Left lung (tissue), 4 donors: ENCODE measurements at regions not wholly inside any gene's neighbourhood (a gene's known extent, or its start where the extent isn't known, plus 50 kb on each side); places are given as distances from the start of the nearest gene placed in this dataset.
A peak's percentile ranks its signal among the peaks of the same experiment; 100 is the strongest.

Experiments
- ATAC-seq: fragments of 200-7000 bp; cut with Tn5 transposase; one replicate; pipeline ENCODE4 v1.9.1; 2020; ENCODE audit warnings: moderate library complexity
- DNase-seq, 4 donors: peaks; one replicate each; pipeline ENCODE4 v3.0.0-alpha.2; 2013 to 2020
- H3K27ac ChIP-seq, 2 donors: fragments of 200-600 bp; sonication (generic) in 1 of 2; one replicate each; pipeline versions ENCODE4 v1.5.0 to v1.8.0; 2020 to 2021
- H3K27me3 ChIP-seq, 2 donors: fragments of 200-600 bp; sonication (generic) in 1 of 2; one replicate each; pipeline versions ENCODE4 v1.5.0 to v1.8.0; 2020 to 2021
- H3K36me3 ChIP-seq, 2 donors: fragments of 200-600 bp; sonication (generic) in 1 of 2; one replicate each; pipeline versions ENCODE4 v1.5.0 to v1.8.0; 2020 to 2021
- H3K4me1 ChIP-seq, 2 donors: fragments of 200-600 bp; one replicate each; pipeline ENCODE4 v1.8.0; 2021
- H3K4me3 ChIP-seq, 2 donors: fragments of 200-600 bp; sonication (generic) in 1 of 2; one replicate each; pipeline versions ENCODE4 v1.5.0 to v1.8.0; 2020 to 2021; ENCODE audit warnings: mild to moderate bottlenecking in 1 of 2
- H3K9me3 ChIP-seq, 2 donors: fragments of 200-600 bp; sonication (generic) in 1 of 2; one replicate each; pipeline versions ENCODE4 v1.5.0 to v1.8.0; 2020 to 2021
- intact Hi-C, 2 donors: fragments of 100-400 bp; cut with DNase I; formaldehyde crosslinking; loops; one replicate each; pipeline versions ENCODE4 v1.11.2 to v1.14.2; 2022
- TF ChIP-seq, protein P1 (sequence below), 2 donors: fragments of 200-600 bp; sonication (generic) in 1 of 2; IDR thresholded peaks; one replicate each; pipeline versions ENCODE4 v1.5.0 to v1.8.0; 2021; ENCODE audit warnings: antibody characterized with exemption in 2 of 2
- donor health status: DM: no; HTN: yes; CAD: no.
- donor health status: DM: no; HTN: no; CAD: no.

DNA sequence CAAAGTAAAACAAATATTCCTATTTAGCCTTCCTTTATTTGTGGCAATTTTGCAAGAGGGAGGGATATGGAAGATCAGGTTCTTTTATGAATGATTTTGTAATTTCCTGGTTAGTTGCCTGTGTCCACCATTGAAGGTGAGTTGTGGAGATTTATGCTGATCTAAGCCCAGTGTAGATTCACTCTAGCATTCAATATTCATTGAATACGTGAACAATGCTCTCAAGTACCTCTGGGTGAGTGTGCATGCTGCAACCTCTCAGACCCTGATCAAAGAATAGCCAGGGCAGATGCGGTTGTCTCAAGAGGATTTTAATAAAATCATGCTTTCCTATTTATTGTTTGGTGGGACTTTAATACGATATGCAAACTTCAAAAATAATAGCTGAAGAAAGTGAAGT is 628.4 kb downstream of the SPRY1 start:
- Histone ChIP-seq H3K4me1 (peaks cover 0 to 3% of the 10 kb centered on the region in 2 donors), H3K4me3 (no peak overlapping the region), H3K27me3 (no peaks in the 10 kb centered on the region), H3K9me3 (no peaks in the 10 kb centered on the region), H3K27ac (no peak overlapping the region), H3K36me3 (no peaks in the 10 kb centered on the region)
- intact Hi-C loops: no loop called here
- TF ChIP-seq, protein P1, sequence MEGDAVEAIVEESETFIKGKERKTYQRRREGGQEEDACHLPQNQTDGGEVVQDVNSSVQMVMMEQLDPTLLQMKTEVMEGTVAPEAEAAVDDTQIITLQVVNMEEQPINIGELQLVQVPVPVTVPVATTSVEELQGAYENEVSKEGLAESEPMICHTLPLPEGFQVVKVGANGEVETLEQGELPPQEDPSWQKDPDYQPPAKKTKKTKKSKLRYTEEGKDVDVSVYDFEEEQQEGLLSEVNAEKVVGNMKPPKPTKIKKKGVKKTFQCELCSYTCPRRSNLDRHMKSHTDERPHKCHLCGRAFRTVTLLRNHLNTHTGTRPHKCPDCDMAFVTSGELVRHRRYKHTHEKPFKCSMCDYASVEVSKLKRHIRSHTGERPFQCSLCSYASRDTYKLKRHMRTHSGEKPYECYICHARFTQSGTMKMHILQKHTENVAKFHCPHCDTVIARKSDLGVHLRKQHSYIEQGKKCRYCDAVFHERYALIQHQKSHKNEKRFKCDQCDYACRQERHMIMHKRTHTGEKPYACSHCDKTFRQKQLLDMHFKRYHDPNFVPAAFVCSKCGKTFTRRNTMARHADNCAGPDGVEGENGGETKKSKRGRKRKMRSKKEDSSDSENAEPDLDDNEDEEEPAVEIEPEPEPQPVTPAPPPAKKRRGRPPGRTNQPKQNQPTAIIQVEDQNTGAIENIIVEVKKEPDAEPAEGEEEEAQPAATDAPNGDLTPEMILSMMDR (IDR thresholded peaks at IDR 0.05): no peak
- ATAC-seq (peak; percentile 54), DNase-seq (no peak)

- no peak overlapping the region for H3K4me3 ChIP-seq
- intact Hi-C loops: no loop called here
- ATAC-seq: peak; percentile 76
Observed at GRCh38 chr4:124025428-124025827, 628.8 kb downstream of the SPRY1 start.

DNA sequence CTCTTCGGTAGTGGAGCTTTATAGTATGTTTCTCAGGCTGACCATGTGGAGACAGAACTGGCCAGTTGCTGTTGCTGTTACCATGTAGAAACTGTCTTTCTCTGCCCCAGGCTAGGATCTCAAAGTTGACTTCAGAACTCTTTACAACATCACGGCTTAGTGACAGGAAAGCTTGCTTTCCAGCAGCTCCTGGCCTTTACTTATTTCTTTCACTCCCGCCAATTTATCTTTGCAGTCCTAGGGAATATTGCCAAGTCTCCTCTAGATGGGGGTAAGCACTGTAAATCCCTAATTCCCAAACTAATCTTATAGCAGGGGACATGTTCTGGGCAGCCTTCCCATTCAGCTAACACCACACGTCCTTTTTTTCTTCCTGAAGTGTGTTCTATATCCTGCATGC is 631.6 kb downstream of the SPRY1 start:
- Histone ChIP-seq H3K4me3 (no peak overlapping the region), H3K9me3 (no peaks in the 10 kb centered on the region), H3K36me3 (no peaks in the 10 kb centered on the region), H3K27me3 (no peaks in the 10 kb centered on the region), H3K4me1 (no peaks in the 10 kb centered on the region), H3K27ac (no peak overlapping the region)
- intact Hi-C loops: no loop called here
- DNase-seq (peak in 1 of 4 donors; percentile 72), ATAC-seq (no peak)
- TF ChIP-seq, protein P1 (IDR thresholded peaks at IDR 0.05): no peak

More at GRCh38 chr4:124025428-124025827, 628.8 kb downstream of the SPRY1 start:
- Histone ChIP-seq H3K36me3 (no peaks in the 10 kb centered on the region), H3K4me1 (no peaks in the 10 kb centered on the region), H3K27me3 (no peaks in the 10 kb centered on the region), H3K9me3 (no peaks in the 10 kb centered on the region), H3K27ac (no peak overlapping the region)
- TF ChIP-seq, protein P1 (IDR thresholded peaks at IDR 0.05): no peak
- no peak for DNase-seq

DNA sequence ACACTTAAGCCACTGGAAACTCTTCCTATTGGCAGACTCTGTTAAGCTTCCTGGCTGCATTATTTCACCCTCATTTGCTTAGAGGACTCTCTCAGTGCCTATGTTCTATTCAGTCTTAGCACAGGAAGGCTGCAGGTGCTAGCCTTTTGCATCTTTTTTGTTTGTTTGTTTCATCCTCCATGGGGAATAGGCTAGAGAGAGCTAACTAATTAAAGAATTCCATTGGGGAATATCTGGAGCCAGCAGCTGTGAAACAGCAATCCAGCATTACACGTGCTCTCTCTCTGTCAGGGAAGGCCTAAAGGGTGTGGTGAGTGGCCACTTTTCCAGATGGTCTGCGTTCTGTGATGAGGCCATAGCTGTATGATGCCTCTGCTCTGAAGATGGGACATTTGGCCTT is 633.6 kb downstream of the SPRY1 start:
- H3K4me1 ChIP-seq: no peaks in the 10 kb centered on the region
- ATAC-seq (no peak), DNase-seq (no peak)
- intact Hi-C loops: no loop called here
- H3K4me3 ChIP-seq: no peak overlapping the region
- TF ChIP-seq, protein P1 (IDR thresholded peaks at IDR 0.05): no peak
- no peaks in the 10 kb centered on the region for H3K36me3 ChIP-seq
- no peaks in the 10 kb centered on the region for H3K9me3 ChIP-seq
- H3K27ac ChIP-seq: no peak overlapping the region
- H3K27me3 ChIP-seq: no peaks in the 10 kb centered on the region

DNA sequence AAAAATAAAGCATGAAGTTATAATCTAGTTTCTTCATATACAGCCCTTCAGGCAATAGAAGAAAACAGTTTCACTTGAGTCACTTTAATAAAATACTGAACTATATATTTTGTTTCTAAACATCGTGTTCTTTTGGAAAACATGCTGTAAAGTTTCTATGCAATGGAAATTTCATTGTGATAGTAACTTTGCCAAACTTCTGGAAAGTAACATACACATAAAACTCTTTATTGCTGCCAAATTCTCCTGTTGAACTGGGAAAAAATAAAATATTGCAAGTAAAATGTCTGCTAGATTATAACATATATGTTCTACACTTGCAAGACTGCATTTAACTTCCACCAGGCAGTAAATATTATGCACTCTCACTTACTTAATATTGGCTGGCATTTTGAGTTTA is 635.4 kb downstream of the SPRY1 start:
- no peak overlapping the region for H3K27ac ChIP-seq
- ATAC-seq (no peak), DNase-seq (no peak)
- no peaks in the 10 kb centered on the region for H3K36me3 ChIP-seq
- no peaks in the 10 kb centered on the region for H3K4me1 ChIP-seq
- intact Hi-C loops: no loop called here
- H3K9me3 ChIP-seq: no peaks in the 10 kb centered on the region
- H3K27me3 ChIP-seq: no peaks in the 10 kb centered on the region
- no peak overlapping the region for H3K4me3 ChIP-seq
- TF ChIP-seq, protein P1 (IDR thresholded peaks at IDR 0.05): no peak
